IPS-NIHi11 (cell line): ENCODE measurements at regions not wholly inside any gene's neighbourhood (a gene's known extent, or its start where the extent isn't known, plus 50 kb on each side); places are given as distances from the start of the nearest gene placed in this dataset.
"Not testable (repeated sequence)": the region's sequence is repeated elsewhere in the genome, so short reads cannot be mapped to it uniquely, and the experiment has no call there.

Source experiments
- DNase-seq: peaks from one replicate; pipeline ENCODE4 v3.0.0; 2012; ENCODE audit warnings: mixed read lengths, low spot score

GRCh38 chr21:5251162-5251561 is 5270.2 kb upstream of the TPTE start:
- DNase-seq = not testable (repeated sequence)

- DNase-seq = not testable (repeated sequence)
Measured at GRCh38 chr21:5251866-5252265, 5269.5 kb upstream of the TPTE start.
